Neutrophil (primary cell): ENCODE measurements at regions not wholly inside any gene's neighbourhood (a gene's known extent, or its start where the extent isn't known, plus 50 kb on each side); places are given as distances from the start of the nearest gene placed in this dataset.
"Not testable (repeated sequence)": the region's sequence is repeated elsewhere in the genome, so short reads cannot be mapped to it uniquely, and the experiment has no call there.

ENCODE experiments used
- H3K27ac ChIP-seq: fragments of 200-600 bp; sonication (generic); 2 replicates; pipeline ENCODE4 v1.5.1; 2016; ENCODE audit warnings: mild to moderate bottlenecking, moderate library complexity
- H3K27me3 ChIP-seq: fragments of 200-600 bp; sonication (generic); 2 replicates; pipeline ENCODE4 v1.6.0; 2016; ENCODE audit warnings: mild to moderate bottlenecking
- H3K36me3 ChIP-seq: fragments of 200-600 bp; sonication (generic); 2 replicates; pipeline ENCODE4 v1.5.1; 2017
- H3K4me1 ChIP-seq, 2 experiments: fragments of 200-600 bp in 1 of 2; sonication (generic) in 1 of 2; 1 replicate in 1 of 2; 2 replicates in 1 of 2; pipeline versions ENCODE4 v1.5.1 to v1.6.1; 2013 to 2016; ENCODE audit warnings: low read depth in 1 of 2, low read length in 1 of 2, mild to moderate bottlenecking in 1 of 2, moderate library complexity in 1 of 2; ENCODE audit not compliant: control insufficient read depth in 1 of 2, insufficient read depth in 1 of 2
- H3K4me3 ChIP-seq, 2 experiments: fragments of 200-600 bp in 1 of 2; sonication (generic) in 1 of 2; 1 replicate in 1 of 2; 2 replicates in 1 of 2; pipeline ENCODE4 v1.5.1; 2013 to 2016; ENCODE audit warnings: low read depth in 1 of 2, low read length in 1 of 2, mild to moderate bottlenecking in 1 of 2, moderate library complexity in 1 of 2
- H3K9me3 ChIP-seq: fragments of 200-600 bp; sonication (generic); 2 replicates; pipeline ENCODE4 v1.5.1; 2016
- CTCF ChIP-seq: fragments of 200-600 bp; sonication (generic); IDR thresholded peaks from 2 replicates; pipeline ENCODE4 v1.5.1; 2016; ENCODE audit warnings: antibody characterized with exemption

GRCh38 chr15:69921626-69922619 lies 175.8 kb downstream of the TLE3 start:
- Histone ChIP-seq H3K27ac (peak overlapping the region; percentile 3), H3K27me3 (no peaks in the 10 kb centered on the region), H3K4me1 (no peaks in the 10 kb centered on the region), H3K4me3 (no peak overlapping the region), H3K36me3 (no peaks in the 10 kb centered on the region), H3K9me3 (no peaks in the 10 kb centered on the region)
- no peak for TF ChIP-seq CTCF

GRCh38 chr15:69924531-69924930 lies 173.2 kb downstream of the TLE3 start:
- Histone ChIP-seq H3K4me1 (no peaks in the 10 kb centered on the region), H3K4me3 (no peak overlapping the region), H3K27me3 (no peaks in the 10 kb centered on the region), H3K27ac (no peak overlapping the region), H3K9me3 (no peaks in the 10 kb centered on the region), H3K36me3 (no peaks in the 10 kb centered on the region)
- no peak for TF ChIP-seq CTCF

- TF ChIP-seq CTCF: no peak
- no peaks in the 10 kb centered on the region for H3K9me3 ChIP-seq
Observed at GRCh38 chr15:69926006-69926405, 171.7 kb downstream of the TLE3 start.

GRCh38 chr15:69926721-69927120 lies 171.0 kb downstream of the TLE3 start:
- H3K4me1 ChIP-seq: no peaks in the 10 kb centered on the region
- no peak for TF ChIP-seq CTCF
- H3K27ac ChIP-seq: no peak overlapping the region
- H3K27me3 ChIP-seq: no peaks in the 10 kb centered on the region
- H3K9me3 ChIP-seq: no peaks in the 10 kb centered on the region
- H3K4me3 ChIP-seq: no peak overlapping the region
- no peaks in the 10 kb centered on the region for H3K36me3 ChIP-seq

More at GRCh38 chr15:69926006-69926405, 171.7 kb downstream of the TLE3 start:
- H3K4me1 ChIP-seq: no peaks in the 10 kb centered on the region
- H3K27ac ChIP-seq: no peak overlapping the region
- no peaks in the 10 kb centered on the region for H3K36me3 ChIP-seq
- no peak overlapping the region for H3K4me3 ChIP-seq
- no peaks in the 10 kb centered on the region for H3K27me3 ChIP-seq

- H3K27me3 ChIP-seq, H3K9me3 ChIP-seq, H3K36me3 ChIP-seq, H3K27ac ChIP-seq, H3K4me1 ChIP-seq, H3K4me3 ChIP-seq: not testable (repeated sequence)
Observed at GRCh38 chr15:69928890-69929289, 168.8 kb downstream of the TLE3 start.

GRCh38 chr15:69929905-69930630 lies 167.6 kb downstream of the TLE3 start:
- no peak for TF ChIP-seq CTCF
- no peaks in the 10 kb centered on the region for H3K9me3 ChIP-seq
- no peak overlapping the region for H3K4me3 ChIP-seq
- H3K27ac ChIP-seq: no peak overlapping the region
- H3K36me3 ChIP-seq: no peaks in the 10 kb centered on the region
- no peaks in the 10 kb centered on the region for H3K27me3 ChIP-seq
- no peaks in the 10 kb centered on the region for H3K4me1 ChIP-seq
